ENCODE measurements at regions not wholly inside any gene's neighbourhood (a gene's known extent, or its start where the extent isn't known, plus 50 kb on each side); places are given as distances from the start of the nearest gene placed in this dataset.

DNA sequence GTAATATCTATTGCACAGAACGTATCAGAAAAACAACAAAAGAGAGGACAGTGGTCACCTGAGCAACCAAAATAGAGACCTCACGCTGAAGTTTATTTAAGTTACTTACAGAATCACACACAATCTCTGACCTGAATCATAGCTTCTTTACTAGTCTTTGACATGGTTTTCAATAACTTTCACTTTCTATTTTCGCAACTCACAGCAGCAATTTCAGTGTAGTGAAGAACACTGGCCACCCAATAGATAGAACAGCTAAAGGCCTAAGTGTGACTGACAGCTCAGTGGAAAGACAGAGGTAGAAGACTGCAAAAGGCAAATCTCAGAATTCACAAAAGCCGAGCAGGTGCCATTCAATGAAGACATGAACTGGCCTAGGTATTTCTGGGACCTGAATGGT is 435.6 kb upstream of the CHRM3 start:
- intact Hi-C loops (cut with DNase I, micrococcal nuclease), result no loop called here
- no peaks in the 10 kb centered on the region for H3K9me3 ChIP-seq
- TF ChIP-seq, protein P1, sequence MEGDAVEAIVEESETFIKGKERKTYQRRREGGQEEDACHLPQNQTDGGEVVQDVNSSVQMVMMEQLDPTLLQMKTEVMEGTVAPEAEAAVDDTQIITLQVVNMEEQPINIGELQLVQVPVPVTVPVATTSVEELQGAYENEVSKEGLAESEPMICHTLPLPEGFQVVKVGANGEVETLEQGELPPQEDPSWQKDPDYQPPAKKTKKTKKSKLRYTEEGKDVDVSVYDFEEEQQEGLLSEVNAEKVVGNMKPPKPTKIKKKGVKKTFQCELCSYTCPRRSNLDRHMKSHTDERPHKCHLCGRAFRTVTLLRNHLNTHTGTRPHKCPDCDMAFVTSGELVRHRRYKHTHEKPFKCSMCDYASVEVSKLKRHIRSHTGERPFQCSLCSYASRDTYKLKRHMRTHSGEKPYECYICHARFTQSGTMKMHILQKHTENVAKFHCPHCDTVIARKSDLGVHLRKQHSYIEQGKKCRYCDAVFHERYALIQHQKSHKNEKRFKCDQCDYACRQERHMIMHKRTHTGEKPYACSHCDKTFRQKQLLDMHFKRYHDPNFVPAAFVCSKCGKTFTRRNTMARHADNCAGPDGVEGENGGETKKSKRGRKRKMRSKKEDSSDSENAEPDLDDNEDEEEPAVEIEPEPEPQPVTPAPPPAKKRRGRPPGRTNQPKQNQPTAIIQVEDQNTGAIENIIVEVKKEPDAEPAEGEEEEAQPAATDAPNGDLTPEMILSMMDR (IDR thresholded peaks at IDR 0.05), result no peak
- ATAC-seq (peak; percentile 61), DNase-seq (no peak)
- H3K36me3 ChIP-seq (ENCODE audit: low read depth), result no peaks in the 10 kb centered on the region
- no peaks in the 10 kb centered on the region for H3K4me1 ChIP-seq (ENCODE audit: low read depth)
- no peak overlapping the region for H3K4me3 ChIP-seq

DNA sequence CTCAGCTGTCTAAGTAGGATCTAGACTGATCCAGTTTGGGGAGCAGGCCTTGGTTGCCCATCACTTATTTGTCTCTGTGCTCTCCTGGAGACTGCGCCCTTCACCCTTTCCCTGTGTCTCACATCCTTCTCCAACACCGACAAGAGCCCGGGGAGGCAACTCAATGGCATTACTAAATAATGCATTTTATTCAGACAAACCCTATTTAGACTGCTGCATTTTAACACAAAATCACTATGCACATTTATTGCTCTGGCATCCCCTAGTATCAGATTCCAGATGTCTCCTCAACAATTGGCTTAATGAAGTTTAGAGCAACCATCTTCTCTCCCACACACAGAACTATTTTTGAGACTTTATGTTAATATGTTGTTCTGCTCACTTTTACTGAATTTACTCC is 436.4 kb upstream of the CHRM3 start:
- no peaks in the 10 kb centered on the region for H3K9me3 ChIP-seq
- no peaks in the 10 kb centered on the region for H3K4me1 ChIP-seq (ENCODE audit: low read depth)
- intact Hi-C loops (cut with DNase I, micrococcal nuclease), result no loop called here
- no peak for ATAC-seq
- DNase-seq, result no peak
- no peak overlapping the region for H3K4me3 ChIP-seq
- H3K36me3 ChIP-seq (ENCODE audit: low read depth), result no peaks in the 10 kb centered on the region
- TF ChIP-seq, protein P1 (IDR thresholded peaks at IDR 0.05), result no peak

DNA sequence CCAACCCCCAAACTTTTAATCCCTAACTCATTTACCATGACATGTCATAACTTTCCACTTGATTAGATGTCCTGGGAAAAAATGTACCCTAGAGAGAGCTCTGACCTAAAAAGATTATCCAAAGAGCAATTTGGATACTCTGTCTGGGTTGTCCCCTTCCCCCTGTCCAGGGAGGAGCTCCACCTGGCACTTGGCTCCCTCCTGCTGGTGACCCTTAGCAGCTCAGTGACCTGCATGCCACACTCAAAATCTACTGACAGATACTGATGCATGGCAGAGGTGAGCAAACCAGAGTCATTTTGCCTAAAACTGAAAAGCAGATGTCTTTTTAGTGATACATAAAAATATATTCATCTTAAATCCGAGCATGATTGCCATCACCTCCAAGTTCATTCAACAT is 442.3 kb upstream of the CHRM3 start:
- TF ChIP-seq, protein P1 (IDR thresholded peaks at IDR 0.05), result no peak
- no peak overlapping the region for H3K4me3 ChIP-seq
- H3K4me1 ChIP-seq (ENCODE audit: low read depth), result no peaks in the 10 kb centered on the region
- H3K9me3 ChIP-seq, result peaks cover 2% of the 10 kb centered on the region
- ATAC-seq, result no peak
- DNase-seq, result no peak
- H3K36me3 ChIP-seq (ENCODE audit: low read depth), result no peaks in the 10 kb centered on the region
- intact Hi-C loops (cut with DNase I, micrococcal nuclease), result no loop called here

DNA sequence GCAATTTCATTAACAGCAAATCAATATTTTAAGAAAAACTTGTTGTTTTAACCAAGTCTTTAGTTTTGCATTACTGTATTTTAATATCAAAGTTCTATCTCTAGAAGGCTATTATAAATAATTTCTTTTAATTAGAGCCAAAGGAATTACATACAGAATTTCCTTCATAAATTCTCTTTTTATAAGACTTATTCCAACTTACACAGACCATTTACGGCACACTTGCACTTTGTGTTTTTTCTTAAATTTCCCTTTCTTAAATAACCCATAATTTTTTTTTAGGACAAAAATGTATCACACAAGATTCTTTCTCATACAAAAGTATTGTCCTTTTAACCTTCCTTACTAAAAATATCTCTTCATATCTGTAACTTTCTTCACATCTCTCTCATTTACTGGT is 458.5 kb upstream of the CHRM3 start:
- Histone ChIP-seq H3K36me3 (ENCODE audit: low read depth) (no peaks in the 10 kb centered on the region), H3K9me3 (no peaks in the 10 kb centered on the region), H3K4me3 (no peak overlapping the region), H3K4me1 (ENCODE audit: low read depth) (no peaks in the 10 kb centered on the region)
- ATAC-seq (no peak), DNase-seq (no peak)
- intact Hi-C loops (cut with DNase I, micrococcal nuclease), result no loop called here
- TF ChIP-seq, protein P1 (IDR thresholded peaks at IDR 0.05), result no peak

DNA sequence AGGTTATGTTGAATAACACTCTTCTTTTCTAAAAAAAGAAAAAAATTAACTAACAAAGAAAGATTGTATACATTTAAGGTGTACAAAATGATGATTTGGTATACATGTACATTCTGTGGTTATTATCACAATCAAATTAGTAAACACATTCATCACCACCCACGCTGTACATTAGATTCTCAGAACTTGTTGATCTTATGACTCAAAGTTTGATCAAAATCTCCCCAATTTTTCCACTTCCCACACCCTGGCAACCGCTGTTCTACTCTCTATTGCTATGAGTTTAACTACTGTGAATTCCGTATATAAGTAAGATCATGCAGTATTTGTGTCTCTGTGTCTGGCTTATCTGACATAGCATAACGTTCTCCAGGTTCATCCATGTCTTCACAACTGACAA is 469.5 kb upstream of the CHRM3 start:
- ATAC-seq, result no peak
- H3K9me3 ChIP-seq, result no peaks in the 10 kb centered on the region

DNA sequence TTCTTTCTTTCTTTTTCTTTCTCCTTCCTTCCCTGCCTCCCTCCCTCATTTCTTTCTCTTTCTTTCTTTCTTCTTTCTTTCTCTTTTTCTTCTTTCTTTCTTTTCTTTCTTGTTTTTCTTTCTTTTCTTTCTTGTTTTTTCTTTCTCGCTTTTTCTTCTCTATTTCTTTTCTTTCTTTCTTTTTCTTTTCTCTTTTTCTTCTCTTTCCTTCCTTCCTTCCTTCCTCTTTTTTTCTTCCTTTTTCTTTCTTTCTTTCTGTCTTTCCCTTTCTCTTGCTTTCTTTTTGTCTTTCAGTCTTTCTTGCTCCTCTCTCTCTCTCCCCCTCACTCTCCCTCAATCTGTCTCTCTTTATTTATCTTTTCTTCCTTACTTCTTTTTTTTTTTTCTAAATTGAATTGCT is 472.0 kb upstream of the CHRM3 start:
- ATAC-seq (no peak), DNase-seq (no peak)
- H3K9me3 ChIP-seq, result no peaks in the 10 kb centered on the region
- intact Hi-C loops (cut with DNase I, micrococcal nuclease), result no loop called here
- TF ChIP-seq, protein P1 (IDR thresholded peaks at IDR 0.05), result no peak
- H3K4me1 ChIP-seq (ENCODE audit: low read depth), result no peaks in the 10 kb centered on the region
- H3K36me3 ChIP-seq (ENCODE audit: low read depth), result no peaks in the 10 kb centered on the region
- H3K4me3 ChIP-seq, result no peak overlapping the region

More for the DNA sequence above, 469.5 kb upstream of the CHRM3 start:
- no peak for DNase-seq
- intact Hi-C loops (cut with DNase I, micrococcal nuclease), result no loop called here
- H3K4me3 ChIP-seq, result no peak overlapping the region
- H3K4me1 ChIP-seq (ENCODE audit: low read depth), result no peaks in the 10 kb centered on the region
- TF ChIP-seq, protein P1 (IDR thresholded peaks at IDR 0.05), result no peak
- no peaks in the 10 kb centered on the region for H3K36me3 ChIP-seq (ENCODE audit: low read depth)

Measured in mucosa of descending colon (tissue), 3 donors.